Transverse colon (tissue), 4 donors: ENCODE measurements at regions not wholly inside any gene's neighbourhood (a gene's known extent, or its start where the extent isn't known, plus 50 kb on each side); places are given as distances from the start of the nearest gene placed in this dataset.

ENCODE experiments used
- DNase-seq: peaks from one replicate; pipeline ENCODE4 v3.0.0-alpha.2; 2019
- H3K27ac ChIP-seq, 4 donors: fragments of 200-600 bp; sonication (generic); 2 replicates each; pipeline ENCODE4 v1.5.1; 2016 to 2018; ENCODE audit warnings: inconsistent platforms in 4 of 4
- H3K27me3 ChIP-seq: fragments of 200-600 bp; sonication (generic); 2 replicates; pipeline ENCODE4 v1.5.1; 2017; ENCODE audit warnings: inconsistent platforms
- H3K36me3 ChIP-seq, 4 donors: fragments of 200-600 bp; sonication (generic); 2 replicates each; pipeline ENCODE4 v1.5.1; 2017 to 2019; ENCODE audit warnings: inconsistent platforms in 4 of 4
- H3K4me1 ChIP-seq, 4 donors: fragments of 200-600 bp; sonication (generic); 2 replicates each; pipeline ENCODE4 v1.5.1; 2017 to 2020; ENCODE audit warnings: inconsistent platforms in 4 of 4
- H3K4me3 ChIP-seq, 4 donors: fragments of 200-600 bp; sonication (generic); 1 replicate in 1 of 4; 2 replicates in 3 of 4; pipeline versions ENCODE4 v1.5.1 to v1.6.1; 2017 to 2019; ENCODE audit warnings: inconsistent platforms in 4 of 4
- H3K9me3 ChIP-seq, 2 donors: fragments of 200-600 bp; sonication (generic); 2 replicates each; pipeline ENCODE4 v1.5.1; 2017 to 2019; ENCODE audit warnings: inconsistent platforms in 2 of 2
- CTCF ChIP-seq, 5 experiments: fragments of 200-600 bp in 3 of 5; fragments of 450-650 bp in 2 of 5; sonication (generic) in 3 of 5; IDR thresholded peaks; 1 replicate in 2 of 5; 2 replicates in 3 of 5; pipeline ENCODE4 v1.5.1; 2016 to 2017; ENCODE audit warnings: antibody characterized with exemption in 5 of 5, inconsistent platforms in 3 of 5, mild to moderate bottlenecking in 2 of 5, moderate library complexity in 1 of 5
- EP300 ChIP-seq: sonication (generic); formaldehyde crosslinking; IDR thresholded peaks from one replicate; pipeline ENCODE4 v1.6.1; 2017; ENCODE audit warnings: antibody characterized with exemption, low read depth
- POLR2A ChIP-seq: fragments of 450-650 bp; IDR thresholded peaks from one replicate; pipeline ENCODE4 v1.6.1; 2016; ENCODE audit warnings: antibody characterized with exemption, mild to moderate bottlenecking, moderate library complexity
- POLR2AphosphoS5 ChIP-seq, 3 donors: sonication (generic); formaldehyde crosslinking; IDR thresholded peaks; one replicate each; pipeline ENCODE4 v1.6.1; 2016; ENCODE audit warnings: antibody characterized with exemption in 3 of 3
- WGBS, 2 donors: methylation state at CpG; one replicate each; pipeline ENCODE4 v1.1.5; 2018; ENCODE audit warnings: low coverage in 1 of 2; 5-methylcytosine and 5-hydroxymethylcytosine counted together
- in situ Hi-C, 4 donors: fragments of 200-750 bp; cut with MboI; loops; one replicate each; pipeline versions ENCODE4 v1.15.0 to v1.15.1; 2017; ENCODE audit warnings: low sequenced_read_pairs in 3 of 4, low pct_ligation_motif_present in 1 of 4, low pct_unique_long_range_greater_than_20kb in 1 of 4
- intact Hi-C: fragments of 100-400 bp; cut with DNase I; formaldehyde crosslinking; loops from one replicate; pipeline ENCODE4 v1.15.1; 2023; ENCODE audit warnings: low total_unique reads

GRCh38 chr5:113693701-113694100, 180.2 kb downstream of the YTHDC2 start:
- 33 to 60% methylated on average over 3 to 4 of the region's 4 CpGs for WGBS, 2 donors
- intact Hi-C loops = no loop called here
- H3K27ac ChIP-seq = no peak overlapping the region

GRCh38 chr5:113694576-113694975, 181.1 kb downstream of the YTHDC2 start:
- no peak for DNase-seq
- WGBS, 2 donors = 89 to 92% methylated on average over 2 of the region's 2 CpGs
- H3K36me3 ChIP-seq = no peaks in the 10 kb centered on the region
- in situ Hi-C loops = loop anchor here in 2 of 4 donors (25.0 kb wide), 2 partner anchors 768 to 1093 kb away; no protein-coding TSS in a partner anchor
- TF ChIP-seq POLR2A = no peak
- TF ChIP-seq CTCF (IDR thresholded peaks at IDR 0.05) = no peak
- TF ChIP-seq EP300 = no peak
- no peak for TF ChIP-seq POLR2AphosphoS5 (IDR thresholded peaks at IDR 0.05)
- H3K4me3 ChIP-seq = no peak overlapping the region
- H3K4me1 ChIP-seq = no peaks in the 10 kb centered on the region
- no peaks in the 10 kb centered on the region for H3K9me3 ChIP-seq
- intact Hi-C loops = no loop called here
- H3K27ac ChIP-seq = no peak overlapping the region
- peaks cover 32% of the 10 kb centered on the region for H3K27me3 ChIP-seq

More at GRCh38 chr5:113693701-113694100, 180.2 kb downstream of the YTHDC2 start:
- Histone ChIP-seq H3K9me3 (no peaks in the 10 kb centered on the region), H3K36me3 (no peaks in the 10 kb centered on the region), H3K4me3 (no peak overlapping the region), H3K27me3 (peaks cover 32% of the 10 kb centered on the region), H3K4me1 (no peaks in the 10 kb centered on the region)
- TF ChIP-seq EP300 = no peak
- TF ChIP-seq POLR2AphosphoS5 (IDR thresholded peaks at IDR 0.05) = no peak
- TF ChIP-seq CTCF (IDR thresholded peaks at IDR 0.05) = no peak
- TF ChIP-seq POLR2A = no peak
- peak; percentile 10 for DNase-seq
- in situ Hi-C loops = loop anchor here in 2 of 4 donors (25.0 kb wide), 2 partner anchors 769 to 1094 kb away; no protein-coding TSS in a partner anchor

GRCh38 chr5:113703266-113703665, 189.8 kb downstream of the YTHDC2 start:
- intact Hi-C loops = no loop called here
- in situ Hi-C loops = no loop called here
- Histone ChIP-seq H3K9me3 (peaks cover 0 to 6% of the 10 kb centered on the region in 2 donors), H3K4me1 (no peaks in the 10 kb centered on the region), H3K36me3 (no peaks in the 10 kb centered on the region), H3K4me3 (no peak overlapping the region), H3K27ac (no peak overlapping the region), H3K27me3 (no peaks in the 10 kb centered on the region)
- no peak for DNase-seq
- TF ChIP-seq POLR2A (no peak), POLR2AphosphoS5 (IDR thresholded peaks at IDR 0.05) (no peak), CTCF (IDR thresholded peaks at IDR 0.05) (no peak), EP300 (no peak)

- 84% methylated on average over 3 of the region's 3 CpGs; no CpG with 5 or more reads in 1 of the 2 donors for WGBS, 2 donors
- peaks cover 0 to 6% of the 10 kb centered on the region in 2 donors for H3K9me3 ChIP-seq
- no peaks in the 10 kb centered on the region for H3K27me3 ChIP-seq
- H3K4me3 ChIP-seq = no peak overlapping the region
- H3K36me3 ChIP-seq = no peaks in the 10 kb centered on the region
- TF ChIP-seq CTCF (IDR thresholded peaks at IDR 0.05) = no peak
- no peak for TF ChIP-seq POLR2AphosphoS5 (IDR thresholded peaks at IDR 0.05)
- TF ChIP-seq EP300 = no peak
- TF ChIP-seq POLR2A = no peak
- in situ Hi-C loops = no loop called here
- intact Hi-C loops = no loop called here
- no peak for DNase-seq
- no peaks in the 10 kb centered on the region for H3K4me1 ChIP-seq
- H3K27ac ChIP-seq = no peak overlapping the region
These were observed 192.2 kb downstream of the YTHDC2 start for GRCh38 chr5:113705657-113706056.
